Kidney tubule cell (primary cell): ENCODE measurements at regions not wholly inside any gene's neighbourhood (a gene's known extent, or its start where the extent isn't known, plus 50 kb on each side); places are given as distances from the start of the nearest gene placed in this dataset.

Source experiments
- DNase-seq: peaks from one replicate; pipeline ENCODE4 v3.0.0-alpha.2; 2018; ENCODE audit warnings: low spot score

GRCh38 chr11:95305705-95306104 lies 74.7 kb upstream of the SESN3 start:
- no peak for DNase-seq

DNA sequence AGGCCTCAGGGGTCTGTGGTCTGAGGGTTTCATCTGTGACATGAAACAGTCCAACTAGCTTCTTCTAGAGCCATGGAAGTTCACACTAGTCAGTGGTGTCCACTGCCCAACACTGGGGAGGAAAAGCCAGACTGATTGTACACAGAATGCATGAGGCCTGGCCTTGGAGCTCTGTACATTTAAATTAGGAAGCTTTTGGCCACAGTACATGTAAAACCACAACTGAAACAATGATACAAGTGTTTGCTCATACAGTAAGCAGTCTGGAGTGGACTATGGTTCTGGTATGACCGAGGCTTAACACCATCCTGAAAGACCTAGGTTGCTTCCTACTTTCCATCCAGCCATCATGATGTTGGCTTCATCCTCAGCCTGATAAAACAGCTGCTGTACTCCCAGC lies 73.8 kb upstream of the SESN3 start:
- DNase-seq: no peak

GRCh38 chr11:95302211-95302610 lies 71.2 kb upstream of the SESN3 start:
- DNase-seq: no peak

DNA sequence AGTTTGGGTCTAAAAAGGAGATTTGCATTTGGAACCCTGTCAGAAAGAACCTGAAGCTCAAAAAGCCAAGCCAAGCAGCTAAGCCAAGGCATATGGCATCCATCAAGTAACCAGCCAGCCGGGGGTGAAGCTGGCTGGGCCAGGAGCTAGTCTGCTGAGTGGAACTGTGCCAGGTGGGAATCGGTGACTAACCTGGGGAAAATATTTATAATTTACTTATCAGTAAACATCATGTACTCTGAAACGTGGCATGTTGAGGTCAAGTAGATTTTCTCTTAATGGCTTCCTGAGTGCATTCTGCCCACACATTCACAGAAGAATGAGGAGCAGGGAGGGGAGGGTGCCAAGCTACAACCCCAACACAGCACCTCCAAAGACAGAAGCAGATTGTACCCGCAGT lies 70.5 kb upstream of the SESN3 start:
- peak; percentile 66 for DNase-seq

DNA sequence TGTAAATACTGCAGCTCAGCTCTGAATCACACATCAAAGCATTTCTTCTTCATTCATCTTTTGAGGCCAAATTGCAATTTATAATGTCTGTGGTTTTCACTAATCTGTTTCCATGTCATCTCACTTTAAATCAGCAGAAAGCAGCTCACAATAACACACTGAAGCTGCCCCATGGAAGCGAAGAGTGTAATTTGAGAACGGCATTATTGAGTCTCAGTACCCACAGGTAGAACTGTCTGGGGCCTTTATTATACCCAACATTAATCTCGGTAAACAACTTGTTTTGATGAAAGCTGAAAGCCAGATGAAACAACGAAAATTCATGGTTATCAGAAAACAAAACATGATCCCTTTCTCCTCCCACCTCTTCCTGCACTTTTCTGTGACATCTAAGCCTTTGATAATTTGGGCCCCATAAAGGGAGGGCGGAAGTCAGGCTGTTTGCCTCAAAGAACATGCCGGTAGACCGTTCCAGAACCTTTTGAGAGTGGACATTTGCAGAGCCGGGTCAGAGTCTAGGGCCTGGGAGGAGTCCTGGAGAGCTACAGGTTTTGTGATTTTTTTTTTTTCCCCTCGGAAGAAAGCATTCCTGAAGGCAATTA lies 68.2 kb upstream of the SESN3 start:
- no peak for DNase-seq

DNA sequence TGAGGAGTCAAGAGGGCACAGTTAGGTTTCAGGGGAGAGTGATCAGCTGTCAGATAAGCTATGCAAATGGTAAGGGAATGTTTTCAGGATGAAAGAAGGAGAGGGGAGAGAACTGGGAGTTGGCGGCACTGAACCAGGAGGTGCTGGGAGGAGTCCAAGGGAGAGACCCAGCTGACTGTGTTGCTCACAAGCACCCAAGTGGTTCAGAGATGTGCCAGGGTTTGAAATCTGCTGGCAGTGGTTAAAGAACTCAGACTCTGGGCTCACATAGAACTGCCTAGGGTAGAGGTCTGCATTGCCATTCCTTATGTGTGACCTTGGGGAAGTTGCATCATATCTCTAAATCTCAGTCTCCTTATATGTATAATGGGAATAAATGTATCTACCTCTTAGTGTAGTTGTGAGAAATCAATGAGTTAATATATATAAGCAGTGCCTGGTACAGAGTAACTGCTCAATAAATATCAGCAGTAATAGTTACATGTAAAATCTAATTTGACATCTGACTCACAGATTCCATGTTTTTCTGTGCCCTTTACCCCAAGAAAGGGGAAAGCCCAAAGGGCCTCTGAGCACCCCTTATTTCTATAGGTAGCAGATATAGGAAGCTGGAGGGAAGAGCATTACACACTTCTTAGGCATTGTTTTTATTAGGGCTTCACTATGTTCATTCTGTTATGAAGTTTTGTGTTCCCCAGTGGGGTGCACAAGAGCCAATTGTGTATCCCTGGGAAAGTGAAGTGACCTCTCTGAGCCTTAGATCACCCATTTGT lies 66.9 kb upstream of the SESN3 start:
- no peak for DNase-seq

- DNase-seq: peak; percentile 44
Observed at GRCh38 chr11:95296621-95297025, 65.6 kb upstream of the SESN3 start.

GRCh38 chr11:95296165-95296564 lies 65.2 kb upstream of the SESN3 start:
- peak; percentile 32 for DNase-seq

- DNase-seq: no peak
Observed at GRCh38 chr11:95295382-95296149, 64.6 kb upstream of the SESN3 start.

GRCh38 chr11:95294701-95295100 lies 63.7 kb upstream of the SESN3 start:
- DNase-seq: no peak

DNA sequence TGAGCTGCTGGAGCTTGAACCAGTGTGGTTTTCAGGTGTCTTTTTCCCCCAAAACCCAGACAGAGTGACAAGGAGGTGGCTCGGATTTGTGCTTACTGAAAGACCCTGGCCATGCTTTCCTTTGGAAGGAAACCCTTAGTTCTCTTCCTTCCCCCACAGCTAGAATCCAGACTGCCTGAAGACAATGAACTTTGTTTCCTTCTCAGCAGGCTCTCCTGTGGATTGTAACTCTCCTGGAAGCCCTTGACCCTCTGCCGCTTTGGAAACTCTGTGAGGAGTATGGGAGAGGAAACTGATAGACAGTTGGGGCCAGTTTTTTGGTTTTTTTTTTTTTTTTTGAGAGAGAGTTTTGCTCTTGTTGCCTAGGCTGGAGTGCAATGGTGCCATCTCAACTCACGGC lies 62.1 kb upstream of the SESN3 start:
- no peak for DNase-seq

- DNase-seq: no peak
Observed at GRCh38 chr11:95291946-95292345, 60.9 kb upstream of the SESN3 start.

DNA sequence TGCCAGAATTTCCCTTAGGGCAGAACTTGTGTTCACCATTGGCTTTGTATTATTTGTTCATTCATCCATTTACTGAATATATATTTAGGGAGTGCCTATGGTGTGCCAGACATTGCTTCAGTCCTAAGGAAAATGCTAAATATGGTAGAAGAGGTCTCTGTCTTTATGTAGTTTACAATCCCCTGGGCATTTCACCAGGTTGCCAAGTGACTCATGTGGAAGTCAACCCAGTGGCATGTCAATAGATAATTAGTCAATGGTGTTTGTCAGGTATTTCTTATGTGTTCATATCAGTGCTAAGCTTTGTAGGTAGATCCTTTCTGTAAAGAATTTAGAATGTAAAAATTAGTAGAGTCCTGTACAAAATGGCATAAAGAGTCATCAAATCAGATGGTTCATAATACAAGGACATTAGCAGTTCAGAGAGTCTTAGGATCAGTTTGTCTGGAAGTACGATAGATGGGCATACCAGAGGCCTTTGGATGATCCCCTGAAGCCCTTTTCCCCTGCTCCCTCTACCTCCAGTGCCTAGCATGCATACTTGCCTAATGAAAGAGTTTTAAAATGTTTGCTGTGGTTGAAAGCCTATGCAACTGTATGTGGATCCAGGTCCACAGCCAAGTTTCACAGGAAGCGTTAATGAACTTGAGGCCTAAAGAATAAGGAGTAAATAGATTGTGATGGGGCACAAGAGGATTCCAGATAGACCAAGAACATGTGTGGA lies 58.5 kb upstream of the SESN3 start:
- peak; percentile 77 for DNase-seq

GRCh38 chr11:95284057-95285052 lies 53.4 kb upstream of the SESN3 start:
- no peak for DNase-seq

DNA sequence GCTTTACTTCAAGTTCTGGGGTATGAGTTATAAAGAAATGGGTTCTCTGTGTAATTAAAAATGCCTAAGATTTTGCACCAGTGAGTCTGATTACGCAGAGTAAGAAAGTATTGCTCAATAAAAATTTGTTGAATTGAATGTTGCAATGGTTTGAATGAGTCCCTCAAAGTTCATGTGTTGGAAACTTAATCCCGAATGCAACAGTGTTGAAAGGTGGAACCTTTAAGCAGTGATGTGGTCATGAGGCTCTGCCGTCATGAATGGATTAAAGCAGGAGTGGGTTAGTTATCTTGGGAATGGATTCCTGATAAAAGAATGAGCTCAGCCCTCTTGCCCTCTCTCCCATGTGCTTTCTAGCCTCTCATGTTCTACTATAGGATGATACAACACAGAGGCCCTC lies 52.6 kb upstream of the SESN3 start:
- no peak for DNase-seq

GRCh38 chr11:95283146-95283545 lies 52.1 kb upstream of the SESN3 start:
- DNase-seq: no peak

- no peak for DNase-seq
Observed at GRCh38 chr11:95282291-95282751, 51.3 kb upstream of the SESN3 start.
